Smooth muscle cell of the brain vasculature (primary cell): ENCODE measurements at regions not wholly inside any gene's neighbourhood (a gene's known extent, or its start where the extent isn't known, plus 50 kb on each side); places are given as distances from the start of the nearest gene placed in this dataset.

ENCODE experiments used
- DNase-seq: peaks from one replicate; pipeline ENCODE4 v3.0.0-alpha.2; 2012; ENCODE audit warnings: low read depth, low spot score

GRCh38 chr1:198903621-198904020, 264.8 kb downstream of the PTPRC start:
- DNase-seq = no peak

GRCh38 chr1:198904321-198904720, 265.5 kb downstream of the PTPRC start:
- DNase-seq = no peak

- DNase-seq = no peak
Observed at GRCh38 chr1:198906739-198907422, 268.0 kb downstream of the PTPRC start.

GRCh38 chr1:198907423-198907746, 268.5 kb downstream of the PTPRC start:
- no peak for DNase-seq

GRCh38 chr1:198908995-198909394, 270.2 kb downstream of the PTPRC start:
- DNase-seq = no peak

- no peak for DNase-seq
Observed at GRCh38 chr1:198909973-198910372, 271.1 kb downstream of the PTPRC start.

GRCh38 chr1:198910816-198911215, 272.0 kb downstream of the PTPRC start:
- no peak for DNase-seq

- no peak for DNase-seq
Observed at GRCh38 chr1:198912046-198912445, 273.2 kb downstream of the PTPRC start.

- no peak for DNase-seq
Observed at GRCh38 chr1:198913667-198914066, 274.8 kb downstream of the PTPRC start.

GRCh38 chr1:198915327-198916231, 276.7 kb downstream of the PTPRC start:
- DNase-seq = no peak

- DNase-seq = no peak
Observed at GRCh38 chr1:198917226-198917625, 278.4 kb downstream of the PTPRC start.

GRCh38 chr1:198918920-198919319, 280.1 kb downstream of the PTPRC start:
- DNase-seq = no peak

GRCh38 chr1:198919667-198920398, 281.0 kb downstream of the PTPRC start:
- DNase-seq = no peak

- DNase-seq = no peak
Observed at GRCh38 chr1:198922638-198923430, 284.0 kb downstream of the PTPRC start.

- DNase-seq = no peak
Observed at GRCh38 chr1:198923993-198924392, 285.2 kb downstream of the PTPRC start.

- no peak for DNase-seq
Observed at GRCh38 chr1:198925567-198925966, 286.7 kb downstream of the PTPRC start.

- DNase-seq = no peak
Observed at GRCh38 chr1:198927129-198927528, 288.3 kb downstream of the PTPRC start.

- DNase-seq = no peak
Observed at GRCh38 chr1:198929111-198929604, 290.3 kb downstream of the PTPRC start.

GRCh38 chr1:198929961-198930599, 291.2 kb downstream of the PTPRC start:
- no peak for DNase-seq

GRCh38 chr1:198932351-198932991, 293.6 kb downstream of the PTPRC start:
- DNase-seq = no peak
